MG63 (cell line): ENCODE measurements at regions not wholly inside any gene's neighbourhood (a gene's known extent, or its start where the extent isn't known, plus 50 kb on each side); places are given as distances from the start of the nearest gene placed in this dataset.
A peak's percentile ranks its signal among the peaks of the same experiment; 100 is the strongest.
"Not testable (repeated sequence)": the region's sequence is repeated elsewhere in the genome, so short reads cannot be mapped to it uniquely, and the experiment has no call there.

ENCODE experiments used
- DNase-seq: peaks from one replicate; pipeline ENCODE4 v3.0.0-alpha.2; 2020
- H3K27me3 ChIP-seq: fragments of 250-450 bp; sonication (Bioruptor Pico); 2 replicates; pipeline ENCODE4 v1.5.1; 2020; ENCODE audit warnings: mild to moderate bottlenecking, moderate library complexity
- H3K36me3 ChIP-seq: fragments of 250-450 bp; sonication (Bioruptor Pico); 2 replicates; pipeline ENCODE4 v1.5.1; 2020; ENCODE audit warnings: mild to moderate bottlenecking, moderate library complexity
- H3K4me3 ChIP-seq: fragments of 250-450 bp; sonication (Bioruptor Pico); 2 replicates; pipeline ENCODE4 v1.5.1; 2020; ENCODE audit warnings: mild to moderate bottlenecking, moderate library complexity
- H3K9me3 ChIP-seq: fragments of 250-450 bp; sonication (Bioruptor Pico); 2 replicates; pipeline ENCODE4 v1.5.1; 2020; ENCODE audit warnings: mild to moderate bottlenecking, moderate library complexity

GRCh38 chr4:42767669-42768068 is 110.8 kb upstream of the ATP8A1 start:
- Histone ChIP-seq H3K4me3 (no peak overlapping the region), H3K9me3 (no peaks in the 10 kb centered on the region), H3K27me3 (peaks cover 5% of the 10 kb centered on the region; the same call in 1 of the 2 replicates), H3K36me3 (no peaks in the 10 kb centered on the region)
- no peak for DNase-seq

GRCh38 chr4:42761804-42762203 is 104.9 kb upstream of the ATP8A1 start:
- H3K4me3 ChIP-seq = no peak overlapping the region
- peaks cover 7% of the 10 kb centered on the region; the same call in 1 of the 2 replicates for H3K27me3 ChIP-seq
- no peak for DNase-seq
- H3K9me3 ChIP-seq = no peaks in the 10 kb centered on the region
- no peaks in the 10 kb centered on the region for H3K36me3 ChIP-seq

GRCh38 chr4:42754965-42755364 is 98.1 kb upstream of the ATP8A1 start:
- not testable (repeated sequence) for H3K9me3 ChIP-seq, DNase-seq, H3K4me3 ChIP-seq, H3K36me3 ChIP-seq
- peaks cover 23% of the 10 kb centered on the region for H3K27me3 ChIP-seq

- H3K4me3 ChIP-seq = no peak overlapping the region
- no peak for DNase-seq
- no peaks in the 10 kb centered on the region for H3K36me3 ChIP-seq
- H3K9me3 ChIP-seq = no peaks in the 10 kb centered on the region
- peaks cover 20% of the 10 kb centered on the region for H3K27me3 ChIP-seq
Observed at GRCh38 chr4:42751587-42751986, 94.7 kb upstream of the ATP8A1 start.

GRCh38 chr4:42750856-42751255 is 94.0 kb upstream of the ATP8A1 start:
- H3K4me3 ChIP-seq = no peak overlapping the region
- no peak for DNase-seq
- H3K9me3 ChIP-seq = no peaks in the 10 kb centered on the region
- peaks cover 15% of the 10 kb centered on the region for H3K27me3 ChIP-seq
- H3K36me3 ChIP-seq = no peaks in the 10 kb centered on the region

GRCh38 chr4:42750091-42750490 is 93.2 kb upstream of the ATP8A1 start:
- Histone ChIP-seq H3K27me3 (peaks cover 9% of the 10 kb centered on the region), H3K4me3 (no peak overlapping the region), H3K36me3 (no peaks in the 10 kb centered on the region), H3K9me3 (no peaks in the 10 kb centered on the region)
- DNase-seq = no peak

- Histone ChIP-seq H3K36me3 (no peaks in the 10 kb centered on the region), H3K27me3 (peaks cover 7% of the 10 kb centered on the region; the same call in 1 of the 2 replicates), H3K9me3 (no peaks in the 10 kb centered on the region), H3K4me3 (no peak overlapping the region)
- DNase-seq = no peak
Observed at GRCh38 chr4:42747971-42748370, 91.1 kb upstream of the ATP8A1 start.

- Histone ChIP-seq H3K27me3 (peaks cover 8% of the 10 kb centered on the region), H3K4me3 (no peak overlapping the region), H3K9me3 (peaks cover 17% of the 10 kb centered on the region), H3K36me3 (no peaks in the 10 kb centered on the region)
- DNase-seq = no peak
Observed at GRCh38 chr4:42736527-42737195, 79.8 kb upstream of the ATP8A1 start.

GRCh38 chr4:42733380-42733779 is 76.5 kb upstream of the ATP8A1 start:
- no peak for DNase-seq
- peaks cover 5% of the 10 kb centered on the region for H3K9me3 ChIP-seq
- no peak overlapping the region for H3K4me3 ChIP-seq
- H3K36me3 ChIP-seq = no peaks in the 10 kb centered on the region
- H3K27me3 ChIP-seq = peaks cover 18% of the 10 kb centered on the region

- H3K36me3 ChIP-seq = no peaks in the 10 kb centered on the region
- no peak for DNase-seq
- peaks cover 1% of the 10 kb centered on the region; the same call in 1 of the 2 replicates for H3K9me3 ChIP-seq
- H3K27me3 ChIP-seq = peaks cover 18% of the 10 kb centered on the region
- no peak overlapping the region for H3K4me3 ChIP-seq
Observed at GRCh38 chr4:42732776-42733175, 75.9 kb upstream of the ATP8A1 start.

- peaks cover 17% of the 10 kb centered on the region for H3K27me3 ChIP-seq
- H3K9me3 ChIP-seq = no peaks in the 10 kb centered on the region
- H3K4me3 ChIP-seq = no peak overlapping the region
- no peaks in the 10 kb centered on the region for H3K36me3 ChIP-seq
- no peak for DNase-seq
Observed at GRCh38 chr4:42729505-42730237, 72.8 kb upstream of the ATP8A1 start.

GRCh38 chr4:42724451-42724850 is 67.5 kb upstream of the ATP8A1 start:
- no peaks in the 10 kb centered on the region for H3K9me3 ChIP-seq
- no peak overlapping the region for H3K4me3 ChIP-seq
- H3K27me3 ChIP-seq = peaks cover 4% of the 10 kb centered on the region; the same call in 1 of the 2 replicates
- peak; percentile 66 for DNase-seq
- H3K36me3 ChIP-seq = no peaks in the 10 kb centered on the region

GRCh38 chr4:42720533-42720932 is 63.6 kb upstream of the ATP8A1 start:
- Histone ChIP-seq H3K9me3 (no peaks in the 10 kb centered on the region), H3K4me3 (no peak overlapping the region), H3K27me3 (peaks cover 4% of the 10 kb centered on the region; the same call in 1 of the 2 replicates), H3K36me3 (no peaks in the 10 kb centered on the region)
- DNase-seq = no peak

- DNase-seq = no peak
- Histone ChIP-seq H3K27me3 (peaks cover 7% of the 10 kb centered on the region), H3K4me3 (no peak overlapping the region), H3K9me3 (no peaks in the 10 kb centered on the region), H3K36me3 (no peaks in the 10 kb centered on the region)
Observed at GRCh38 chr4:42719257-42719656, 62.4 kb upstream of the ATP8A1 start.

- no peaks in the 10 kb centered on the region for H3K36me3 ChIP-seq
- H3K4me3 ChIP-seq = no peak overlapping the region
- H3K27me3 ChIP-seq = peaks cover 10% of the 10 kb centered on the region
Observed at GRCh38 chr4:42718336-42718735, 61.4 kb upstream of the ATP8A1 start.

GRCh38 chr4:42716996-42717395 is 60.1 kb upstream of the ATP8A1 start:
- Histone ChIP-seq H3K36me3 (no peaks in the 10 kb centered on the region), H3K4me3 (no peak overlapping the region), H3K27me3 (peaks cover 20% of the 10 kb centered on the region), H3K9me3 (no peaks in the 10 kb centered on the region)
- no peak for DNase-seq

More at GRCh38 chr4:42718336-42718735, 61.4 kb upstream of the ATP8A1 start:
- no peak for DNase-seq
- no peaks in the 10 kb centered on the region for H3K9me3 ChIP-seq

- no peak for DNase-seq
- Histone ChIP-seq H3K36me3 (no peaks in the 10 kb centered on the region), H3K9me3 (no peaks in the 10 kb centered on the region), H3K27me3 (peaks cover 28% of the 10 kb centered on the region), H3K4me3 (no peak overlapping the region)
Observed at GRCh38 chr4:42715807-42716482, 59.0 kb upstream of the ATP8A1 start.
